GM12865 (cell line): ENCODE measurements at regions not wholly inside any gene's neighbourhood (a gene's known extent, or its start where the extent isn't known, plus 50 kb on each side); places are given as distances from the start of the nearest gene placed in this dataset.

Source experiments
- DNase-seq: peaks from one replicate; pipeline ENCODE4 v3.0.0; 2010; ENCODE audit warnings: low read depth
- H3K4me3 ChIP-seq: 2 replicates; pipeline ENCODE4 v1.5.1; 2011; ENCODE audit warnings: mild to moderate bottlenecking, low read depth, low read length, control low read depth
- CTCF ChIP-seq: IDR thresholded peaks from 2 replicates; pipeline ENCODE4 v1.5.1; 2011; ENCODE audit warnings: low read length, control low read depth, low read depth, inconsistent platforms; ENCODE audit not compliant: insufficient read depth; ENCODE audit errors: missing control alignments

GRCh38 chr16:51355195-51355594 lies 204.1 kb upstream of the SALL1 start:
- TF ChIP-seq CTCF = no peak
- H3K4me3 ChIP-seq = no peak overlapping the region
- DNase-seq = no peak

- DNase-seq = no peak
- no peak for TF ChIP-seq CTCF
- H3K4me3 ChIP-seq = no peak overlapping the region
These were observed 202.0 kb upstream of the SALL1 start for GRCh38 chr16:51353055-51353454.

GRCh38 chr16:51349626-51350025 lies 198.6 kb upstream of the SALL1 start:
- no peak for DNase-seq
- TF ChIP-seq CTCF = no peak
- no peak overlapping the region for H3K4me3 ChIP-seq

GRCh38 chr16:51343411-51343810 lies 192.3 kb upstream of the SALL1 start:
- no peak for DNase-seq
- H3K4me3 ChIP-seq = no peak overlapping the region
- no peak for TF ChIP-seq CTCF

- no peak for DNase-seq
- TF ChIP-seq CTCF = no peak
- H3K4me3 ChIP-seq = no peak overlapping the region
These were observed 190.1 kb upstream of the SALL1 start for GRCh38 chr16:51341204-51341603.

GRCh38 chr16:51337662-51338061 lies 186.6 kb upstream of the SALL1 start:
- no peak overlapping the region for H3K4me3 ChIP-seq
- no peak for TF ChIP-seq CTCF
- DNase-seq = no peak

- no peak for TF ChIP-seq CTCF
- no peak overlapping the region for H3K4me3 ChIP-seq
- no peak for DNase-seq
These were observed 177.7 kb upstream of the SALL1 start for GRCh38 chr16:51328733-51329132.
